ENCODE measurements at regions not wholly inside any gene's neighbourhood (a gene's known extent, or its start where the extent isn't known, plus 50 kb on each side); places are given as distances from the start of the nearest gene placed in this dataset.

DNA sequence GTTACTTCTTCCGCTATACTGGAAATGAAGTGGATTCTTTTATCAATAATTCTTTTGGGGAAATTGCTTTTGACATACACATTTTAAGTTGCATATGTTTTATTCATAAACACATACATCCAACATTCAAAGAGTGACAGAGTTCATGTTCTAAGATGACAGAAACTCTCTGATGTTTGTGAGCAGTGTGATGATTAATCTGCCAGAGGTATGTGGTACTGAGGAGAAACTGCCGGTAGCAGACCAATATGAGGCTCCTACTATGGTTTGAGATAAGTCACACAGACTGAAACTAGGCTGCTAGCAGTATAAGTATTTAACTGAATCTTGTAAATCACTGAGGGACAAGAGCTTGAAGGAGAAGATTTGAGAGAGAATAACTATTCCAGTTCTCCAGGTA lies 524.1 kb upstream of the SEMA3D start:
- TF ChIP-seq POLR2A (IDR thresholded peaks at IDR 0.05; ENCODE audit: extremely low read depth, insufficient read length) (no peak), MYC (IDR thresholded peaks at IDR 0.05; ENCODE audit: low read depth, low read length) (no peak)
- TF ChIP-seq, protein P1, sequence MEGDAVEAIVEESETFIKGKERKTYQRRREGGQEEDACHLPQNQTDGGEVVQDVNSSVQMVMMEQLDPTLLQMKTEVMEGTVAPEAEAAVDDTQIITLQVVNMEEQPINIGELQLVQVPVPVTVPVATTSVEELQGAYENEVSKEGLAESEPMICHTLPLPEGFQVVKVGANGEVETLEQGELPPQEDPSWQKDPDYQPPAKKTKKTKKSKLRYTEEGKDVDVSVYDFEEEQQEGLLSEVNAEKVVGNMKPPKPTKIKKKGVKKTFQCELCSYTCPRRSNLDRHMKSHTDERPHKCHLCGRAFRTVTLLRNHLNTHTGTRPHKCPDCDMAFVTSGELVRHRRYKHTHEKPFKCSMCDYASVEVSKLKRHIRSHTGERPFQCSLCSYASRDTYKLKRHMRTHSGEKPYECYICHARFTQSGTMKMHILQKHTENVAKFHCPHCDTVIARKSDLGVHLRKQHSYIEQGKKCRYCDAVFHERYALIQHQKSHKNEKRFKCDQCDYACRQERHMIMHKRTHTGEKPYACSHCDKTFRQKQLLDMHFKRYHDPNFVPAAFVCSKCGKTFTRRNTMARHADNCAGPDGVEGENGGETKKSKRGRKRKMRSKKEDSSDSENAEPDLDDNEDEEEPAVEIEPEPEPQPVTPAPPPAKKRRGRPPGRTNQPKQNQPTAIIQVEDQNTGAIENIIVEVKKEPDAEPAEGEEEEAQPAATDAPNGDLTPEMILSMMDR (IDR thresholded peaks at IDR 0.05; ENCODE audit: low read depth, low read length) = no peak
- TF ChIP-seq, protein P2, sequence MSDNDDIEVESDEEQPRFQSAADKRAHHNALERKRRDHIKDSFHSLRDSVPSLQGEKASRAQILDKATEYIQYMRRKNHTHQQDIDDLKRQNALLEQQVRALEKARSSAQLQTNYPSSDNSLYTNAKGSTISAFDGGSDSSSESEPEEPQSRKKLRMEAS (IDR thresholded peaks at IDR 0.05; ENCODE audit: low read depth, low read length) = no peak

Data from NB4 (cell line).